ENCODE measurements at regions not wholly inside any gene's neighbourhood (a gene's known extent, or its start where the extent isn't known, plus 50 kb on each side); places are given as distances from the start of the nearest gene placed in this dataset.

DNA sequence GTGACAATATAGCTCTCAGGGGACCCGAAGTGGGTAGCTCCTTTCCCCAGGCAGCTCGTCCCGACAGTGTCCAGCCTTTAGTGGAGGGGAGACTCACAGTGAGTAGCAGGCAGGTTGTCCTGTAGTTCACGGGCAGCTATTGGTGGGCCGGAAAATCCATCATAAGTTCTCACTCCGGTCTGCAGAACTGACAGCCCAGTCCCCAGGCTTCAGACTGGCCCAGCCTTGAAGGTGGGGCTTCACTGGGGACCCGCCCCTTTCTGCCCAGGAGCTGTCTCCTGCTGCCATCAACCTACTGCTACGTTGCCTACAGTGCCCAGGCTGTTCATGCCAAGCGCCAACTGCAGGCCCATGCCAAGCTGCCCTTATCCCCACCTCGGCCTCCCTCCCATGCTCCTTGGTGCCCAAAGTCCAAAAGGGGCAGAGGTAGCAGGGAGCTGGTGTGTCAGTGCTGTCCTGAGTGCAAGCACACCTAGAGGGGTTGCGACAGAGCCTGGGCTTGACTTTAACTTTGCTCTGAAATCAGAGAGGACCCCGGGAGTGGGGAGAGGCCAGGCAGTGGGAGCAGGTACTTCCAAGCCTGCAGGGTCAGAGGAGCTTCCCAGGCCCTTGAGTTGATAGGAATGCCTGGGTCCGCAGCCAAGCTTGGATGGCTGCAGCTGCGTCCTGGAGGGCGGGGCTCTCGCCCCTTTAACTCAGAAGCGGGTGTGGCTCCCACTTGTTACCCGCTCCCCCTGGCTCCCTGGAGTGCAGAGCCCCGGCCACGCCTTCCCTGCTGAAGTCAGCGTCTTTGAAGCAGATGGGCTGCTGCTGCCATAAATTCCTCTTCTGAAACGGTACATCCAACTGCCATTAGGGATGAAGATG, 1144.3 kb upstream of the NCAM2 start:
- DNase-seq: no peak
- Histone ChIP-seq H3K36me3 (ENCODE audit: low read depth) (no peaks in the 10 kb centered on the region), H3K4me2 (ENCODE audit: unreplicated experiment) (no peak overlapping the region), H3F3A (ENCODE audit: insufficient read depth) (no peaks in the 10 kb centered on the region), H3K27ac (no peak overlapping the region), H3K27me3 (replicated peaks; ENCODE audit: insufficient read depth) (no peaks in the 10 kb centered on the region), H2AFZ (no peak overlapping the region), H3K9me3 (ENCODE audit: low read depth) (no peaks in the 10 kb centered on the region), H3K79me2 (ENCODE audit: insufficient read depth) (no peaks in the 10 kb centered on the region), H3K9me2 (ENCODE audit: insufficient read depth) (no peaks in the 10 kb centered on the region), H4K20me1 (ENCODE audit: insufficient read depth) (no peaks in the 10 kb centered on the region), H3K9ac (no peak overlapping the region), H3K4me1 (ENCODE audit: insufficient read depth) (no peaks in the 10 kb centered on the region), H3K4me3 (no peak overlapping the region)
- in situ Hi-C loops (cut with MboI): no loop called here
- WGBS, 2 experiments (ENCODE audit: low coverage in 1 of 2, low lambda C conversion rate in 2 of 2, missing lambda C conversion rate in 2 of 2): 21 to 23% methylated on average over 22 of the region's 22 CpGs
- TF ChIP-seq EZH2phosphoT487 (IDR thresholded peaks at IDR 0.05; ENCODE audit: insufficient read depth, low read depth) (no peak), EZH2 (IDR thresholded peaks at IDR 0.05; ENCODE audit: insufficient read depth, poor library complexity, severe bottlenecking) (no peak)

DNA sequence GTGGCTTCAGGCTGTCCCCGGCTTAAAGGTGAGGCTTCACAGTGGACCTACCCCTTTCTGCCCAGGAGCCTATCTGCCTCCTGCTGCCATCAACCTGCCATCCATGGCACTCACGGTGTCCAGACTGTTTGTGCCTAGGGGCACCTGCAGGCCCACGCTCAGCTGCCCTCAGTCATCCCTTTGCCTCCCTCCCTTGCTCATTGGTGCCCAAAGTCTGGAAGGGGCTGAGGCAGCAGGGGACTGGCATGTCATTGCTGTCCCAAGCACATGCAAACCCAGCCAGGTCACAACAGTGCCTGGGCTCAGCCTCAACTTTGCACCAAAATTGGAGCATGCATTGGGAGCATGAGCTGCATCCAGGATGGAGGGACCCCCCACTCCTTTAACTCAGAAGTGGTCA, 1142.7 kb upstream of the NCAM2 start:
- Histone ChIP-seq H3K4me3 (no peak overlapping the region), H3K27ac (no peak overlapping the region), H3K4me2 (ENCODE audit: unreplicated experiment) (no peak overlapping the region), H3K27me3 (replicated peaks; ENCODE audit: insufficient read depth) (no peaks in the 10 kb centered on the region), H3K4me1 (ENCODE audit: insufficient read depth) (no peaks in the 10 kb centered on the region), H3K9me2 (ENCODE audit: insufficient read depth) (no peaks in the 10 kb centered on the region), H3K36me3 (ENCODE audit: low read depth) (no peaks in the 10 kb centered on the region), H2AFZ (no peak overlapping the region), H3K79me2 (ENCODE audit: insufficient read depth) (no peaks in the 10 kb centered on the region), H3K9me3 (ENCODE audit: low read depth) (no peaks in the 10 kb centered on the region), H3F3A (ENCODE audit: insufficient read depth) (no peaks in the 10 kb centered on the region), H4K20me1 (ENCODE audit: insufficient read depth) (no peaks in the 10 kb centered on the region), H3K9ac (no peak overlapping the region)
- no peak for TF ChIP-seq EZH2phosphoT487 (IDR thresholded peaks at IDR 0.05; ENCODE audit: insufficient read depth, low read depth)
- no peak for TF ChIP-seq EZH2 (IDR thresholded peaks at IDR 0.05; ENCODE audit: insufficient read depth, poor library complexity, severe bottlenecking)
- in situ Hi-C loops (cut with MboI): no loop called here
- DNase-seq: no peak
- WGBS, 2 experiments (ENCODE audit: low coverage in 1 of 2, low lambda C conversion rate in 2 of 2, missing lambda C conversion rate in 2 of 2): 6 to 11% methylated on average over 3 of the region's 3 CpGs

DNA sequence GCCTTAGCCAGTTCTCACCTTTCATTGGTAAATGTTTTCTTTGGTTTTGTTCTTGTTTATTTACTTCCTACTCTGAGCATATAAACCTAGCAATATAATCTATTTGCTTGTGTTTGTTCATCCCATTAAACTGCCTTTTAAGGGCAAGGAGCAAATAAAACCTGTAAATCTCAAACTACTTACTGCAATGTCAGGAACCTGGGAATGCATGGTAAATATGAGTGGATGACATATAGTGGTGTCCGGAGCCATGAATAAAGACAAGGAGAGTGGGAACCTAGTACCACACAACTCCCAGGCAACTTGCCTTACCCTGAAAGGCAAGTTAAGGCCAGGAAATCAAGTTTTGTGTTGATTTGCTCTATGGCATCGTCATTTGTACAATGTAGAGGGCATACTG, 1133.7 kb upstream of the NCAM2 start:
- Histone ChIP-seq H3K27ac (no peak overlapping the region), H3K9me3 (ENCODE audit: low read depth) (no peaks in the 10 kb centered on the region), H3F3A (ENCODE audit: insufficient read depth) (no peaks in the 10 kb centered on the region), H3K4me2 (ENCODE audit: unreplicated experiment) (no peak overlapping the region), H3K79me2 (ENCODE audit: insufficient read depth) (no peaks in the 10 kb centered on the region), H4K20me1 (ENCODE audit: insufficient read depth) (no peaks in the 10 kb centered on the region), H3K4me3 (no peak overlapping the region), H3K27me3 (replicated peaks; ENCODE audit: insufficient read depth) (no peaks in the 10 kb centered on the region), H3K4me1 (ENCODE audit: insufficient read depth) (no peaks in the 10 kb centered on the region), H3K9ac (no peak overlapping the region), H3K36me3 (ENCODE audit: low read depth) (no peaks in the 10 kb centered on the region), H2AFZ (no peak overlapping the region), H3K9me2 (ENCODE audit: insufficient read depth) (no peaks in the 10 kb centered on the region)
- 8 to 9% methylated on average over 2 of the region's 2 CpGs for WGBS, 2 experiments (ENCODE audit: low coverage in 1 of 2, low lambda C conversion rate in 2 of 2, missing lambda C conversion rate in 2 of 2)
- in situ Hi-C loops (cut with MboI): no loop called here
- no peak for DNase-seq
- TF ChIP-seq EZH2phosphoT487 (IDR thresholded peaks at IDR 0.05; ENCODE audit: insufficient read depth, low read depth): no peak
- no peak for TF ChIP-seq EZH2 (IDR thresholded peaks at IDR 0.05; ENCODE audit: insufficient read depth, poor library complexity, severe bottlenecking)

DNA sequence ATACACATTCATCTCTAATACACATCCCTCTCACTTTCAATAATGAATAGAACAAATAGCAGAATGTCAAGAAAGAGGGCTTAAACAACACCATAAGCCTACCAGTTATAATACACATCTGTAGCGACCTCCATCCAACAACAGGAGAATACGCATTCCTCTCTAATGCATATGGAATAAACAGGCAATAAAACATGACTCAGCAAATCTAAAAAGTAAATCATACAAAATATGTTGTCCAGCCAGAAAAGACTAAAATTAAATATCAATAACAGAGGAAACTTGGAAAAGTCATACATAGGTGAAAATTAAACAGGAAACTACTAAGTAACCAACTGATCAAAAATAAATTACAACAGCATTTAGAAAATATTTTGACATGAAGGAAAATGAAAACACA, 1127.5 kb upstream of the NCAM2 start:
- no peak for DNase-seq
- H3K36me3 ChIP-seq (ENCODE audit: low read depth): no peaks in the 10 kb centered on the region
- no peaks in the 10 kb centered on the region for H3F3A ChIP-seq (ENCODE audit: insufficient read depth)
- no peaks in the 10 kb centered on the region for H3K27me3 ChIP-seq (replicated peaks; ENCODE audit: insufficient read depth)
- H3K9me2 ChIP-seq (ENCODE audit: insufficient read depth): no peaks in the 10 kb centered on the region
- H2AFZ ChIP-seq: no peak overlapping the region
- H3K9ac ChIP-seq: no peak overlapping the region
- no peak overlapping the region for H3K27ac ChIP-seq
- no peaks in the 10 kb centered on the region for H3K4me1 ChIP-seq (ENCODE audit: insufficient read depth)
- in situ Hi-C loops (cut with MboI): no loop called here
- WGBS, 2 experiments (ENCODE audit: low coverage in 1 of 2, low lambda C conversion rate in 2 of 2, missing lambda C conversion rate in 2 of 2): 52 to 54% methylated on average over 2 of the region's 2 CpGs
- H4K20me1 ChIP-seq (ENCODE audit: insufficient read depth): no peaks in the 10 kb centered on the region
- H3K9me3 ChIP-seq (ENCODE audit: low read depth): no peaks in the 10 kb centered on the region
- H3K79me2 ChIP-seq (ENCODE audit: insufficient read depth): no peaks in the 10 kb centered on the region
- H3K4me3 ChIP-seq: no peak overlapping the region
- TF ChIP-seq EZH2phosphoT487 (IDR thresholded peaks at IDR 0.05; ENCODE audit: insufficient read depth, low read depth) (no peak), EZH2 (IDR thresholded peaks at IDR 0.05; ENCODE audit: insufficient read depth, poor library complexity, severe bottlenecking) (no peak)
- no peak overlapping the region for H3K4me2 ChIP-seq (ENCODE audit: unreplicated experiment)
